Endothelial cell of umbilical vein (primary cell): ENCODE measurements at regions not wholly inside any gene's neighbourhood (a gene's known extent, or its start where the extent isn't known, plus 50 kb on each side); places are given as distances from the start of the nearest gene placed in this dataset.

ENCODE experiments used
- CTCF ChIP-seq, 2 donors: IDR thresholded peaks; 1 replicate in 1 of 2; 2 replicates in 1 of 2; pipeline ENCODE4 v1.5.1; 2011; ENCODE audit warnings: low read length in 2 of 2, mild to moderate bottlenecking in 2 of 2, moderate library complexity in 2 of 2, control low read depth in 1 of 2, inconsistent platforms in 1 of 2, low read depth in 1 of 2; ENCODE audit not compliant: insufficient read depth in 1 of 2; ENCODE audit errors: extremely low read depth in 1 of 2
- EZH2 ChIP-seq: IDR thresholded peaks from 2 replicates; pipeline ENCODE4 v1.6.1; 2012; ENCODE audit warnings: borderline replicate concordance, low read depth, mild to moderate bottlenecking, moderate library complexity, low read length, inconsistent platforms; ENCODE audit not compliant: severe bottlenecking
- FOS ChIP-seq: IDR thresholded peaks from 2 replicates; pipeline ENCODE4 v1.6.1; 2011; ENCODE audit warnings: mild to moderate bottlenecking, low read length, moderate library complexity, borderline replicate concordance; ENCODE audit not compliant: insufficient read depth
- JUN ChIP-seq: IDR thresholded peaks from 2 replicates; pipeline ENCODE4 v1.6.1; 2011; ENCODE audit warnings: borderline replicate concordance, low read depth; ENCODE audit not compliant: insufficient read length, insufficient read depth
- POLR2A ChIP-seq: IDR thresholded peaks from 2 replicates; pipeline ENCODE4 v1.6.1; 2012; ENCODE audit warnings: low read depth, mild to moderate bottlenecking, control low read depth, low read length
- POLR2AphosphoS5 ChIP-seq: IDR thresholded peaks from 2 replicates; pipeline ENCODE4 v1.6.1; 2012; ENCODE audit warnings: low read depth, mild to moderate bottlenecking, control low read depth, low read length, moderate library complexity; ENCODE audit not compliant: insufficient read depth

DNA sequence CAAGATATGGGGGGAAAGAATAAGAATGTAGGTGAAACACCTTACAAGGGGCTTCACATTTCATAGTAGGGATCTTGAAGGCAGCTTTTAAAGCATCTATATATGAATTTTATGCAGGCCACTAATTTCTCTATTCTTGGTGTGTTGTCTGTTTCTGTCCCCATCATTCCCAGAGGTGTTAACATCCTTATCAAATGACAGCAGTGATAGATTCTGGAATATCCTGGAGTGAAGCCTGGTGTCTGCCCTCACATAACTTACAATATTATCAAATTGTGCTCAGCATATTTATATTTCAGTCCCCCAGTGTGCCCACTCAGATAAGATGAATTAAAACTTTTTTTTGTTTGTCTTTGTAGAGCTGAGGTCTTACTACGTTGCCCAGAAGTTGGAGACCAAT, 486.2 kb downstream of the EPHA4 start:
- TF ChIP-seq CTCF (IDR thresholded peaks at IDR 0.05; ENCODE audit: extremely low read depth in 1 of 2, insufficient read depth in 1 of 2, low read depth in 1 of 2, low read length in 2 of 2) = no peak
- no peak for TF ChIP-seq POLR2AphosphoS5
- TF ChIP-seq JUN = no peak
- TF ChIP-seq FOS = no peak
- no peak for TF ChIP-seq EZH2
- no peak for TF ChIP-seq POLR2A
